ENCODE measurements at regions not wholly inside any gene's neighbourhood (a gene's known extent, or its start where the extent isn't known, plus 50 kb on each side); places are given as distances from the start of the nearest gene placed in this dataset.

- in situ Hi-C loops (cut with HindIII; ENCODE audit: low pct_unique_long_range_greater_than_20kb, low sequenced_read_pairs) (no loop called here), intact Hi-C loops (cut with micrococcal nuclease; ENCODE audit: unreplicated experiment) (loop anchor here (10.0 kb wide), 1 partner anchor 203 kb away; the partner anchor contains the start of gene ZFP36L2)
- Histone ChIP-seq H3K4me3 (ENCODE audit: low read depth in 2 of 2, low read length in 2 of 2) (no peak overlapping the region), H3K27me3 (ENCODE audit: control insufficient read depth, insufficient read depth, low read length) (no peaks in the 10 kb centered on the region), H3K9me3 (ENCODE audit: control insufficient read depth, insufficient read depth, low read depth, low read length) (peaks cover 6% of the 10 kb centered on the region; the same call in 1 of the 2 replicates), H3K36me3 (ENCODE audit: control insufficient read depth, insufficient read depth, low read length) (no peaks in the 10 kb centered on the region), H3K27ac (ENCODE audit: low read length) (no peak overlapping the region), H3K4me1 (ENCODE audit: control insufficient read depth, insufficient read depth, low read length) (peaks cover 3% of the 10 kb centered on the region; the same call in 1 of the 2 replicates)
- POLR2A ChIA-PET: no interaction called here
- no peak for ATAC-seq
- DNase-seq (ENCODE audit: low read depth, low spot score): no peak
- no peak for TF ChIP-seq REST (IDR thresholded peaks at IDR 0.05; ENCODE audit: insufficient read depth in 1 of 2, low read depth in 2 of 2, low read length in 1 of 2)
- TF ChIP-seq SIN3A (IDR thresholded peaks at IDR 0.05; ENCODE audit: borderline replicate concordance, insufficient read depth, low read depth, low read length): no peak
- TF ChIP-seq POLR2AphosphoS5 (IDR thresholded peaks at IDR 0.05; ENCODE audit: low read depth, low read length): no peak
- TF ChIP-seq CTCF (IDR thresholded peaks at IDR 0.05): no peak; the same call in 1 of the 2 replicates
- CTCF ChIA-PET: no interaction called here
- no TSS peak for BruUV-seq (replicated peaks)
These were observed 204.5 kb downstream of the ZFP36L2 start for GRCh38 chr2:43021791-43022509.

GRCh38 chr2:43020990-43021669 lies 205.3 kb downstream of the ZFP36L2 start:
- Histone ChIP-seq H3K36me3 (ENCODE audit: control insufficient read depth, insufficient read depth, low read length) (no peaks in the 10 kb centered on the region), H3K9me3 (ENCODE audit: control insufficient read depth, insufficient read depth, low read depth, low read length) (peaks cover 6% of the 10 kb centered on the region; the same call in 1 of the 2 replicates), H3K27me3 (ENCODE audit: control insufficient read depth, insufficient read depth, low read length) (no peaks in the 10 kb centered on the region), H3K27ac (ENCODE audit: low read length) (no peak overlapping the region), H3K4me3 (ENCODE audit: low read depth in 2 of 2, low read length in 2 of 2) (no peak overlapping the region), H3K4me1 (ENCODE audit: control insufficient read depth, insufficient read depth, low read length) (peaks cover 3% of the 10 kb centered on the region; the same call in 1 of the 2 replicates)
- no TSS peak for BruUV-seq (replicated peaks)
- ChIA-PET POLR2A (no interaction called here), CTCF (no interaction called here)
- intact Hi-C loops (cut with micrococcal nuclease; ENCODE audit: unreplicated experiment): loop anchor here (10.0 kb wide), 1 partner anchor 204 kb away; the partner anchor contains the start of gene ZFP36L2
- TF ChIP-seq TCF7L2 (IDR thresholded peaks at IDR 0.05; ENCODE audit: low read depth, low read length) (no peak), POLR2AphosphoS5 (IDR thresholded peaks at IDR 0.05; ENCODE audit: low read depth, low read length) (no peak), CTCF (IDR thresholded peaks at IDR 0.05) (no peak), SIN3A (IDR thresholded peaks at IDR 0.05; ENCODE audit: borderline replicate concordance, insufficient read depth, low read depth, low read length) (no peak), REST (IDR thresholded peaks at IDR 0.05; ENCODE audit: insufficient read depth in 1 of 2, low read depth in 2 of 2, low read length in 1 of 2) (no peak)
- in situ Hi-C loops (cut with HindIII; ENCODE audit: low pct_unique_long_range_greater_than_20kb, low sequenced_read_pairs): no loop called here
- DNase-seq (ENCODE audit: low read depth, low spot score) (no peak), ATAC-seq (no peak)

Data from Panc1 (cell line).